NOMO-1 treated with dmso at 0.1 percent for 144 hours (cell line): ENCODE measurements at regions not wholly inside any gene's neighbourhood (a gene's known extent, or its start where the extent isn't known, plus 50 kb on each side); places are given as distances from the start of the nearest gene placed in this dataset.
"Not testable (repeated sequence)": the region's sequence is repeated elsewhere in the genome, so short reads cannot be mapped to it uniquely, and the experiment has no call there.

Source experiments
- DNase-seq: peaks from one replicate; lab custom pipeline; 2025; ENCODE audit not compliant: unreplicated experiment; lab: John Stamatoyannopoulos, UW

DNA sequence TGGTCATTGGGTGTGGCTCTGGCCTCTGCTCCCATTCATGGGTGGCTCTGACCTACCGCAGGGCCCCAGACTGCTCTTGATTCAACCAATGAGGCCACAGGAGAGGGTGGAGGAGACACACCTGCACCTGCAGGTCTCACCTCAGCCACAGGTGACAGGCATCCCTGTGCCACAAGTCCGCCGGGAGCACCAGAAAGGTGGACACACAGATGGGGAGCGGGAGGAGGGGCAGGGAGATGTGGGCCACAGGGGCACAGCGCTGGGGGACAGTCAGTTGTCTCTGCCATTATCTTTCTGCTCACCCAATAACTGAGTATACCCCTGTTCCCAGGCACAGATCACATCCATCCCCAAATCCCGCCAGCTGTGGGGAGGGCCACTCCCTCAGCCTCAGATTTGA lies 189.1 kb upstream of the SALL3 start:
- no peak for DNase-seq

DNA sequence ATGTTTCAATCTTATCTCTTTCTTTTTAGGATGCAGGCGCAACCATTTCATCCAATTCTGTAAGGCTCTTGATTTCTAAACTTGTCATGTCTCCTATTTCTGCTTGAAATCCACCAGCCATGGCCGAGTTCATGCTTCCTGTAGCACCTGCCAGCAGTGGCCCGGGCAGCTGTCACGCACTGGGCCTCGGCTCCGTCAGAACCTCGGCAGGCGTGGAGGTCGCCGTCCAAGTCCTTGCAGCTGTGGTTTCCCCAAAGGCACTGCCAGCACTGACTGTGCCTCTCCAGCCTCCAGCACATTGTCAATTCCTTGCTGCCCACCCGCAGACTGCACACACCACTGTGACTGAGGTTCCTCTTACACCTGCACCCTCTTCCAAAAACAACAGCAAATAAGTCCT lies 188.7 kb upstream of the SALL3 start:
- no peak for DNase-seq

DNA sequence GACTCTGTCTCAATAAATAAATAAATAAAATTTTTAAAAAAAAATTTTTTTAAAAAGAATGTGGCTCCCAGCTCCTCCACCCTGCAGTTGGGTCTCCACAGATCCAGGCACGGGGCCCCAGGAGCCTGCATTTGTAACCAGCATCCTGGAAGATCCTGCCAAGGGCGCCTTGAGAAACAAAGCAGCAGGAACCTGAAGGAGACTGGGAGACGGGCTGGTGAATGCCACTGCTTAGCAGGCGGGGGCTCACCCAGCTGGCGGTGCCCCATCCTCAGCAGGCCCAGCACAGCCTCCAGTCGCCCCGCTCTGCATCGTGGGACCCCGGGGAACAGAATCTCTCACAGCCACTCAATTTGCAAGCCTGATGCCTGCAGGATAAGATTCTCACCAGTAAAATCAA lies 187.5 kb upstream of the SALL3 start:
- DNase-seq, result no peak

DNA sequence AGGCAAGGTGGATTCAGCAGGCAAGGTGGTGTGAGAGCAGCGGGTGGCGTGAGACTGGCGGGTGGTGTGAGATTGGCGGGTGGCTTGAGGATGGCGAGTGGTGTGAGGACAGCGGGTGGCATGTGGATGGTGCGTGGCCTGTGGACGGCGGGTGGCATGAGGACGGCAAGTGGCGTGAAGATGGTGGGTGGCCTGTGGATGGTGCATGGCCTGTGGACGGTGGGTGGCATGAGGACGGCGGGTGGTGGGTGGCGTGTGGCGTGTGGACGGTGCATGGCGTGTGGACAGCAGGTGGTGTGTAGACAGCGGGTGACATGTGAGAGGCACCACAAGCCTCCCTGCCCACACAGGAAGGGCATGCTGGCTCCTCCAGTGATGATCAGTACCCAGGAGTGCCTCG lies 186.9 kb upstream of the SALL3 start:
- no peak for DNase-seq

DNA sequence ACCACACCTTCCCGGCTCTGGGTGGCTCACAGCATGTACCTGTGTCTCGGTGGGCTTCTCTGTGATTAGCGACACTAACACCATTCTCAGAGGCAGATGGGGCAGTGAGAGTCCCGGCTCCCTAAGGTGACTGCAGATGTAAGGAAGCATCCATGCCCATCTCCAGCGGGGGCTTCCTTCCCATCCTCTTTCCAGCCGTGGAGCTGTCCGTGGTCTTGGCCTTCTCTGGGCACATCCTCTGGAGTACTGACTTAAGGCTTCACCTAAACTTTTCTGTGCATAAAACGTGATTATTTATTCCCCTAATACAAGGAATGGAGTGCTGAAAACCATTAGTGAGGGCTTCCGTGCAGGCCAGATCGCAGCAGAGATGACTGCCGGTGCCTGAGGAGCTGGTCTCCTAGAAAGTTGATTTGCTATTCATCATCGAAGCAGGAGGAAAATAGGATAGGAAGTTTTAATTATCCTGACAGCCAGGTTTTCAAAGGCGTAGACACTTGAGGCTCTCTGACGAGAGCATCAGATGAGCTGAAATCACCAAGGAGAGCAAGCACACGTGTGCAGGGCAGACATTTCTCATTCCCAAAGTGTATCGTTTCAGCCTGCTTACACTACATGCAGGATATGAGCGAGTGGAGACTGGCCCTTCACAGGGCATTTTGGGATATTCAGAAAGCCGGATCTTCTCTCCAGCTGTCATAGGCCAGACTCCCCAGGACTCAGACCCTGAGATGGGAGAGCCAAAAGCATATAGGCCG lies 186.1 kb upstream of the SALL3 start:
- no peak for DNase-seq

DNA sequence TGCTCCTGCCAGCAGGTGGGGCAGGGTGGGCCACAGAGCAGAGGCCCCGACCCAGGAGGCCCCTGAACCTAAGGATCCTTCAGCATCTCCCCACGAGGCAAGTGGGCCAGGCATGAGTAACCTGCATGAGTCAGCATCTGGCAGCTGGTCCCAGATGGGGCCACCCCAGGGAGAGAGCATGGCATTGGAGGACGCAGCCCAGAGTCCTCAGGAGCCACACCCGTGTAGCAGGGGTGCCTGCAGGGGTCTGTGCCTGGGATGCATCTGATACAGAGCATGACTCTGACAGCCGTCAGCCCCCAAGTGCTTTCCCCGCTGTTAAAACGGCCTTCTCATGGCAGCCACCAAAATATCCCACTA lies 185.6 kb upstream of the SALL3 start:
- DNase-seq, result no peak

DNA sequence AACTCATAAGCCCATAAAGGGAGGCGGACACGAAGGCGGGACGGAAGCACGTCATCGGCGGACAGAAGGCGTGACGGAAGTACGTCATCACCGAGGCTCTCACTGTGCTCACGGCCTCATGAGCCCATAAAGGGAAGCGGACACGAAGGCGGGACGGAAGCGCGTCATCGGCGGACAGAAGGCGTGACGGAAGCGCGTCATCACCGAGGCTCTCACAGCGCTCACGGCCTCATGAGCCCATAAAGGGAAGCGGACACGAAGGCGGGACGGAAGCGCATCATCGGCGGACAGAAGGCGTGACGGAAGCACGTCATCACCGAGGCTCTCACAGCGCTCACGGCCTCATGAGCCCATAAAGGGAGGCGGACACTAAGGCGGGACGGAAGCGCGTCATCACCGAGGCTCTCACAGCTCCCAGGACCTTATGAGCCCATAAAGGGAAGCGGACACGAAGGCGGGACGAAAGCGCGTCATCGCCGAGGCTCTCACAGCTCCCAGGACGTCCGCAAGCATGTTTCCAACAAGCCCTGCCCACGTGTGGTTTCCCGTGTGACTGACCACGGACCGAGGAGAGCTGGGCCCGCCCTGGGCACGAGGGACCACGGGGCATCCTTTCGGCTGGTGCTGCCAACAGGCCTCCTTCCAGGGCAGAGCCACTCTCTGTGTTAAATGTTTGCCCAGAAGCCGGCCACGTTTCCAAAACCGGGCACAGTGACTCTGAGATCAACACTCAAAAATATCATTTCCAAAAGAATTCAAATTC lies 182.7 kb upstream of the SALL3 start:
- no peak for DNase-seq

DNA sequence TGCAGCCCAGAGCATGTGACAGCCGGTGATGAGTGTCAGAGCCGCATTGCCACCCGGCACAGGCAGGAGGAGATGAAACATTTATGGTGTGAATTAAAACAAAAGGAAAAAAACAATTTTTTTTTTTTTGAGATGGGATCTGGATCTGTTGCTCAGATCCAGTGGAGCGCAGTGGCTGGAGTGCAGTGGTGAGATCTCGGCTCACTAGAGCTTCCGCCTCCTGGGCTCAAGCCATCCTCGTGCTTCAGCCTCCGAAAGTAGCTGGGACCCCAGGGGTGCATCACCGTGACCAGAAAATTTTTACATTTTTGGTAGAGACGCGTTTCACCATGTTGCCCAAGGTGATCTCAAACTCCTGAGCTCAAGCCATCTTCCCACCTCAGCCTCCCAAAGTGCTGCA lies 182.1 kb upstream of the SALL3 start:
- no peak for DNase-seq

DNA sequence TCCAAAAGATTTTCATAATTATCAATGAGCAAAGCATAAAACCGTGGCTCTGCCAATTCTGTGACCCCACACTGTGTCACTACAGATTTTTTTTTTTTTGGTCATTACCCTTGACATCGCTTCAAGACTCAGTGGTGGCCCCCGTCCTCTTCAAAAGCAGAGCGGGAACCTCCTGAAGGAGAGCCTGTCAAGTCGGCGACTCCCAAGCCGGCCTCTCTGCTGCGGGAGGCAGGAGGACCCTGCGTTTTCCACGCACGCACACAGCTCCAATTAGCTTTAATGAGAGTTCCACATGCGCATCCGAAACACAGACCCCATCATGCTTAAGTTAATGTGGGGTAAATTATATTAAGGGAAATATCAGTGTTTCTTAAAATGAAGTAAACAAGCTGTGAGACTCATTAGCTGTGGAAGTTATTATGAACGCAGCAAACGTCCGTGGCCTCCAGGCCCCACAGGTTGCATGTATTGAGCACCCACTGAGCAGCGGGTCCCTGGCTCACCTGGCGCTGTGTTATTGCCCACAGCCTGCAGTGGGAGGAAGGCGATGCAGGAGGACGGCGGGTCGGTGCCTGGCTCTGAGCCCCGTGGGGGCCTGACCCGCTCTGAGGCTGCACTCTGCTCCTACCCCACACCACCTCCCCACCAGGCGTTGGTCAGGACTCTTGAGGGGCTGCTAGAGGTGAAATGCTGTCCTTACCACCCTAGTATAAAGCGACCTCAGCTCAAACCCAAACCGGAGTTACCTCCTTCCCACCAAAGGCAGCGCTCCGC lies 181.0 kb upstream of the SALL3 start:
- no peak for DNase-seq

DNA sequence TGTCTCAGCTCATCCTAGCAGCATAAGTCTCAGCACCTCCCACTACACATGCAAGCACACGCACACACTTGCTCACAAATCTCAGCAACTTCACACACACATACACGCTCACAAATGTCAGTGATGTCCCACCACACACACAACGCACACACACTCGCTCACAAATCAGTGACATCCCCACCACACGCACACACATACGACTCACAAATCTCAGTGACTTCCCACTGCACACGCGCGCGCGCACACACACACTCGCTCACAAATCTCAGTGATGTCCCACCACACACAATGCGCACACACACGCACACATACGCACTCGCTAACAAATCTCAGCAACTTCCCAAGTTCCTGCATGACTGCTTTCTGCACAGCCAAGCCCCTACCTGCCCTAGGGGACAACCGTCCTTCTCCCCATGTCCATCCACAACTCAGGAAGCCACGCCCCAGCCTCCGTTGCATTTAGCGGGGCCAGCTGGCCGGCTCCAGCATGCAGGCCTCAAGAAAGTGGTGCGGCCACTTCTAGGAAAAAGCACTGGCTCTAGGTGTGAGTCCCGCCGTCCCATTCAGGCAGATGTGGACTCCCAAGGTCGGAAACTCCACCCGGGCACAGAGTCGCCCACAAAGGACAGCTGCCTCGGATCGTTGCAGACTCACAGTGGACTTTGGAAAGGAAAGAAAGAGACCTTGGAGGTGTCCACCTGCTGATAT lies 180.1 kb upstream of the SALL3 start:
- no peak for DNase-seq

DNA sequence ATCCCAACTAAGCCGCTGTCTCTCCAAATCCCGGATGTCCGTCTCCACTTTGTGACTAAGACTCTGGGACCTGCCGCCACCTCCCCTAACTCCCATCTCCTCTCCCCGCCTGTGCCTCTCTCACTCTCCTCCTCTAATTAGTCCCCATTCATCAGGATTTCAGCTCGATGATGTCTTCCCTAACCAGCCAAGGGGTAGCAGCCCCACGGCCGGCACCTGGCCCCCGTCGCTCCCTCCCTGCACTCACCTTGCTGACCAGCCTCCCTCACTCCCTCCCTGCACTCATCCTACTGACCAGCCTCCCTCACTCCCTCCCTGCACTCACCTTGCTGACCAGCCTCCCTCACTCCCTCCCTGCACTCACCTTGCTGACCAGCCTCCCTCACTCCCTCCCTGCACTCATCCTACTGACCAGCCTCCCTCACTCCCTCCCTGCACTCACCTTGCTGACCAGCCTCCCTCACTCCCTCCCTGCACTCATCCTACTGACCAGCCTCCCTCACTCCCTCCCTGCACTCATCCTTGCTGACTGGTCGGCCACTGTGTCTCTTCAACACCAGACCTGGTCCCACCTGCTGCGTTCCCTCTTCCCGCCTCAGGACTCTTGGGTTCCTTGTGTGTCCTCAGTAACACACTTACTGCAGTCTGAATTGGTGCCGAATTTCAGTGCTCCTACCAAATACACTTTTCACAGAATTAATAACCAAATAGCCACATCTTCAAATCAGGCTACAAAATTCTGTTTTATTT lies 179.3 kb upstream of the SALL3 start:
- not testable (repeated sequence) for DNase-seq

DNA sequence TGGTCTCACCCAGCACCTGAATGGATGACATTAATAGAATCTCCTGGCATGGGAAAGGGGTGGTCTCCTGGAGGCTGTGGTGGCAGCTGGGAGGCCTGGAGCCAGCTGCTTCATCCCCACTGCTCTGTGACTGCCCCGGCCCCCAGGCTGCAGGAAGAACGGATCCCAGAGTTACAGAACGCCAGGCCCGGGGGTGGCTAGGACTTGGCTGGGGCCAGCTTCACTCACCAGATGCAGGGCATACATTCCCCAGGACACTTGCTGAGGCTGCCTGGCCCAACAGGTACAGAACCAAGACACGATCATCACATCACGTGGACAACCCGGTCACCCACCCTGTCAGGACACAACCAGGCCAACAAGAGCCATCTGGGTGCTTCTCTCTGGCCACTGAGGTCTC lies 178.6 kb upstream of the SALL3 start:
- DNase-seq, result no peak

DNA sequence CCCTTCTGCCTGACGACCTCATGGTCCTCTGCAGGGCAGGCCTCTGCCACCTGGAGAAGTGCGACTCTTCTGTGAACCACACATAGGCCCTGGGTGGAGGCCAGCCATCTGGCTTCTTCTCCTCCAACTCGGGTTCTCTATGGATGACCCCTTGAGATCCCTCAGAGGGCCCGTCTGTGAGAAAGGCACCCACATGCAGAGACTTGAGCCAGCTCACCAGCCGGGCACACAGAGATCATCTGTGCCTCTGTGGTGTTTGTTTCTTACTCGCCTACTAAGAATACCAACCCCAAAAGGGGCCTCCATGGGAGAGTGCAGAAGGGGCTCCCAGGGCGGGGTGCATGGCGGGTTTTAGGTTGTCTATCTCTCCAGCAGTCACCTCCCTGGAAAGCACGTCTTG lies 176.5 kb upstream of the SALL3 start:
- DNase-seq, result no peak

DNA sequence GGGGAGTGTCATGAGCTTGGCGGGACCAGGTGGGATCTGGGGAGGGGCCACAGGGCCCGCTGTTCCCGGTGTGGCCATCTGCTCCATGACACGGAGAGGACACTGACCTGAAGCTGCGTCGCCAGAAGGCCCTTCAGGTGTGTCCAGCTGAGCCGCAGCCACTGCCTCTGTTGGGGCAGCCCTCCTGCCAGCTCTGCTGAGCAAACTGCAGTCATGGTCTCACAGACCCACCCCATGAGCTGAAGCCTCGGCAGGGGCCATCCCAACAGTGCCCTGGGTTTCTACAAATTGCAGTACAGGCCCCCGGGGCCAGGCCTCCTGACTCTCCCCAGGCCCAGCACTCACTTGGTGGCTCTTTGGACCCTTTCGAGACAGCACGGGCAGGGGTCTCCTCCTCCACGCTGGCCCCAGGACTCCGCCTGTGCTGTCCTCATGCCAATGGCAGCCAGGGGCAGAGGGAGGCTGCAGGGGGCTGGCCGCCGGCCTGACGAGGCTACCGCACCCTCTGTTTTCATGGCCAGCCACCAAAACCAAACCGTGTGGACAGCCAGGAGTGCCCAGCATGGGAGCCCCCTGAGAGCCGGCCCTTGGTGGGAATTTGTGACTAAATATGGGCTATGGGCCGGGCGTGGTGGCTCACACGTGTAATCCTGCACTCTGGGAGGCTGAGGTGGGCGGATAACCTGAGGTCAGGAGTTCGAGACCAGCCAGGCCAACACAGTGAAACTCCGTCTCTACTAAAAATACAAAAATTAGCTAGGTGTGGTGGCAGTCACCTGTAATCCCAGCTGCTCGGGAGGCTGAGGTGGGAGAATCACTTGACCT lies 175.2 kb upstream of the SALL3 start:
- no peak for DNase-seq

DNA sequence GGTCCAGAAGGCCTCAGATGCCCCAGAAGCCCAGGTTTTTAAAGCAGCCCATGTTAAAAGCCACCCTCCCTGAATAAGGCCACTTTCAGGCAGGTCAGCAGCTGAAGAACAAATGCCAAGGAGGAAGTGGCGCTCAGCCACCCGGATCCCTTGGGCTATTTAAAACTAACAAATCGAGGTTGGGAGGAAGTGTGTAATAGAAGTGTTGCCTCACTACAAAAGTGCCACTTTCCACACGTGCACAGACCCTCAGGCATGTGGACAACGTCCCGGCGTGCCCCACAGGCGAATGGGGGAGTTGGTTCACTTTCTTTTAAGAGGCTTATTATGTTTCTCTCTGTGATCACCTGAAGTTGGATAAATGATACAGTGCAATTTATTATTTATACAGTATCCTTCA lies 173.8 kb upstream of the SALL3 start:
- peak; percentile 68 for DNase-seq

DNA sequence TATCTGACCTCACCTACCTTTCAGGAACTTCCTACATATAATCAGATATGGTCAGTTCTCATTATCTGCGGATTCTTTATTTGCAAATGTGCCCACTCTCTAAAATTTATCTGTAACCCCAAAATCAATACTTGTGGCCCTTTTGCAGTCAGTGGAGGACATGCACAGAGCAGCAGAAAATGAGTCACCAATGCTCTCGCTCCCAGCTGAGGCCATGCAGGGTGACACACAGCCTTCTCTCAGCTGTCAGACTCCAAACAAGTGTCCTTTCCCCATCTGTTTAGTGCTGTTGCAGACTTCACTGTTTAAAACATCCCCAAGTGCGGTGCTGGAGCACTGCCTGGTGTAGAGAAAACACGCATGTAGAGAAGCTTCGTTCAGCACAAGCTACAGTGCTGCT lies 171.9 kb upstream of the SALL3 start:
- DNase-seq, result no peak

DNA sequence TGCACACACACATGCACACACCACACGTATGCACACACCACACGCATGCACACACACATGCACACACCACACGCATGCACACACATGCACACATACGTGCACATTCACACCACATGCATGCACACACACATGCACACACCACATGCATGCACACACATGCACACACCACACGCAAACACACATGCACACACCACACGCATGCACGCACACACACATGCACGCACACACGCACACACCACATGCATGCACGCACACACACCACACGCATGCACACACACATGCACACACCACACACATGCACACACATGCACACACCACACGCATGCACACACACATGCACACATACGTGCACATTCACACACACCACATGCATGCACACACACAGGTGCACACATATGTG lies 169.8 kb upstream of the SALL3 start:
- no peak for DNase-seq

DNA sequence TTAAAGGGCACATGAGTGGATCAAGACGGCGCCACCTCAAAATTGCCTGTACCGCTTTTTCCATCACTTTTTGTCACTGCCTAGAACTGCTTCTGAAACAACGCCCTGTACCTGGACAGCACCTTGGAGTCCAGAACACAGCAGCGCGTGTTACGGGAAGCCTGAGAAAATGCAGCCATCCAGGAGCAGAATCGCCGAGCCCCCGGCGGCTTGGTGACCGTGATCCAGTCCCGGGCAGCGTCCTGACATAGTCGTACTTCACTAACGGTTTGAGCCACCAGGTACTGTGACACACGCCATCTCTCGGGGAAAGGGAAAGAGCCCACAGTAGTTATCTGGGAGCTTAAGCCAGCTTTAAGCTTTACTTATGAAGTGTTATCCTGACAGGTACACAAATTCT lies 168.9 kb upstream of the SALL3 start:
- DNase-seq, result no peak

DNA sequence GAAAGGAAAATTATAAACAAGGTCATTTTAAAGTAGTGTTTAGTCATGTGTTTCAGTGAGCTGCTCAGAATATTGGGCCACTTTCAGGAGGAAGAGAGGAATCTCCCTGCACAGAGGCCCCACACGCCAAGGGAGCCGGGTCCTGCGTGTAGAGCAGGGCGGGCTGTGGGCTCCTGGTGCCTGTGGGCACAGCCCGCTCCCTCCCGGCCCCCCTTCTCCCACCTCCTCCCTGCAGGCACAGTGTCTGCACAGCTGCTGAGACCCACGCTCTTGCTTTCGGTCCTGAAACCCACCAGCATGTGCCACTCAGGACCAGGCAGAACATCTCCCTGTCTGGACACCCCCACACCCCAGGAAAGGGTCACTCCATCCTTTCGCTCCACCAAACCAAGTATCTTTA lies 167.6 kb upstream of the SALL3 start:
- DNase-seq, result no peak

DNA sequence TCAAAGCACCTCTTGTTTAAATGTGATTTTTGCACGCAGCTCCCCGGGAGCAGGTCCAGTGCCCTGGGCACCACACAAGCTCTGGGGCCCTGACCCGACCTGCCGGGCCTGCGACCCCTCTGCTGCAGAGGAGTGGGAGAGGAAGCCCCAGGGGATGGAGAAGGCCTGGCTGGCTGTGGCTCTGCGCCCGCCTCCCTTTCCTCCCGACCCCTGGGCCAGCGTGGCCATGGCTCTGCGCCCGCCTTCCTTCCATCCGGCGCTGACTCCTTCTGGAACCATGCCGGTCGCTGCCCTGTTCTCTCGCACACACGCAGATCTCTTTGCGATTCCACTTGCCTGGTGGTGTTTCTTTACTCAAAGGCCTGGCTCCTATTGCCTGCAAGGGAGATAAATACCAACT lies 166.5 kb upstream of the SALL3 start:
- no peak for DNase-seq
